SK-N-SH treated with all-trans-retinoic acid at 6 μM for 48 hours (cell line): ENCODE measurements at regions not wholly inside any gene's neighbourhood (a gene's known extent, or its start where the extent isn't known, plus 50 kb on each side); places are given as distances from the start of the nearest gene placed in this dataset.

ENCODE experiments used
- ARNTL ChIP-seq: fragments of 450-650 bp; formaldehyde crosslinking; IDR thresholded peaks from 2 replicates; pipeline ENCODE4 v1.5.0; 2020; ENCODE audit warnings: low read depth, mild to moderate bottlenecking, moderate library complexity, borderline replicate concordance
- CREB5 ChIP-seq: fragments of 250-450 bp; sonication (Bioruptor Pico); IDR thresholded peaks from 2 replicates; pipeline ENCODE4 v1.5.1; 2020; ENCODE audit warnings: low read depth, mild to moderate bottlenecking, moderate library complexity
- CSRNP3 ChIP-seq: fragments of 250-450 bp; sonication (Bioruptor Pico); IDR thresholded peaks from 2 replicates; pipeline ENCODE4 v1.5.1; 2021; ENCODE audit warnings: mild to moderate bottlenecking, moderate library complexity
- ESRRG ChIP-seq: fragments of 250-450 bp; sonication (Bioruptor Pico); IDR thresholded peaks from 2 replicates; pipeline ENCODE4 v1.6.1; 2021; ENCODE audit warnings: mild to moderate bottlenecking
- GLIS3 ChIP-seq: fragments of 250-450 bp; sonication (Bioruptor Pico); IDR thresholded peaks from 2 replicates; pipeline ENCODE4 v1.5.0; 2020; ENCODE audit warnings: mild to moderate bottlenecking, moderate library complexity
- ISL1 ChIP-seq: fragments of 250-450 bp; sonication (Bioruptor Pico); IDR thresholded peaks from 2 replicates; pipeline ENCODE4 v2.1.2; 2022; ENCODE audit warnings: mild to moderate bottlenecking, moderate library complexity
- PATZ1 ChIP-seq: fragments of 250-450 bp; sonication (Bioruptor Pico); IDR thresholded peaks from 2 replicates; pipeline ENCODE4 v1.8.0; 2020; ENCODE audit warnings: mild to moderate bottlenecking, moderate library complexity, borderline replicate concordance
- POU6F1 ChIP-seq: fragments of 250-450 bp; sonication (Bioruptor Pico); IDR thresholded peaks from 2 replicates; pipeline ENCODE4 v1.8.0; 2021; ENCODE audit warnings: low read depth, mild to moderate bottlenecking, moderate library complexity, borderline replicate concordance
- RARB ChIP-seq: fragments of 250-450 bp; sonication (Bioruptor Pico); IDR thresholded peaks from 2 replicates; pipeline ENCODE4 v1.8.0; 2021; ENCODE audit warnings: mild to moderate bottlenecking, moderate library complexity
- TSHZ2 ChIP-seq: fragments of 250-450 bp; sonication (Bioruptor Pico); IDR thresholded peaks from 2 replicates; pipeline ENCODE4 v1.5.0; 2020; ENCODE audit warnings: mild to moderate bottlenecking, moderate library complexity
- ZFP3 ChIP-seq: fragments of 250-450 bp; sonication (Bioruptor Pico); IDR thresholded peaks from 2 replicates; pipeline ENCODE4 v1.5.0; 2020; ENCODE audit warnings: mild to moderate bottlenecking, moderate library complexity
- ZNF70 ChIP-seq: fragments of 450-650 bp; formaldehyde crosslinking; IDR thresholded peaks from 2 replicates; pipeline ENCODE4 v1.5.0; 2020; ENCODE audit warnings: mild to moderate bottlenecking, moderate library complexity

- TF ChIP-seq PATZ1 (CRISPR knock-in tag) (no peak), RARB (CRISPR knock-in tag) (no peak), CSRNP3 (CRISPR knock-in tag) (no peak), ESRRG (CRISPR knock-in tag) (no peak), TSHZ2 (CRISPR knock-in tag) (no peak), ISL1 (CRISPR knock-in tag) (no peak), CREB5 (CRISPR knock-in tag) (no peak), POU6F1 (CRISPR knock-in tag) (no peak), ARNTL (CRISPR knock-in tag) (no peak), ZFP3 (CRISPR knock-in tag) (no peak), ZNF70 (CRISPR knock-in tag) (no peak), GLIS3 (no peak)
These were observed 97.4 kb upstream of the POU2AF2 start for GRCh38 chr11:111148121-111148520.
